HEK293 (cell line): ENCODE measurements at regions not wholly inside any gene's neighbourhood (a gene's known extent, or its start where the extent isn't known, plus 50 kb on each side); places are given as distances from the start of the nearest gene placed in this dataset.

Experiments used
- CTCF ChIA-PET: fragments of 350-600 bp; formaldehyde crosslinking; extraction: SDS; loops from one replicate; lab custom pipeline; 2021; ENCODE audit warnings: antibody characterized with exemption; lab: Yijun Ruan, JAX
- POLR2A ChIA-PET: fragments of 300-600 bp; formaldehyde crosslinking; extraction: SDS; loops from one replicate; lab custom pipeline; 2020; ENCODE audit warnings: antibody characterized with exemption, inconsistent platforms; lab: Yijun Ruan, JAX
- H3K27ac ChIP-seq: fragments of 200-500 bp; sonication (Bioruptor generic); 2 replicates; pipeline ENCODE4 v1.5.1; 2014; ENCODE audit warnings: low read depth, low read length, control low read depth, inconsistent platforms; ENCODE audit errors: extremely low read depth
- H3K36me3 ChIP-seq, 2 experiments: fragments of 200-500 bp in 1 of 2; sonication (Bioruptor generic) in 1 of 2; 1 replicate in 1 of 2; 2 replicates in 1 of 2; pipeline ENCODE4 v1.5.1; 2014 to 2017; ENCODE audit warnings: inconsistent platforms in 2 of 2, low read length in 2 of 2; ENCODE audit not compliant: control insufficient read depth in 2 of 2, insufficient read depth in 1 of 2
- H3K4me1 ChIP-seq: fragments of 200-500 bp; sonication (Bioruptor generic); 2 replicates; pipeline ENCODE4 v1.5.1; 2014; ENCODE audit warnings: mild to moderate bottlenecking, low read length, inconsistent platforms; ENCODE audit not compliant: control insufficient read depth, insufficient read depth
- H3K4me3 ChIP-seq: 2 replicates; pipeline ENCODE4 v1.5.1; 2011; ENCODE audit warnings: low read depth, mild to moderate bottlenecking, control low read depth, low read length, moderate library complexity
- H3K9me3 ChIP-seq: fragments of 200-500 bp; sonication (Bioruptor generic); 2 replicates; pipeline ENCODE4 v1.5.1; 2014; ENCODE audit warnings: low read depth, low read length, inconsistent platforms; ENCODE audit not compliant: control insufficient read depth, insufficient read depth
- EGR2 ChIP-seq: fragments of 450-650 bp; formaldehyde crosslinking; IDR thresholded peaks from 2 replicates; pipeline ENCODE4 v1.5.1; 2016; ENCODE audit warnings: low read depth, missing biosample characterization, missing genetic modification characterization
- KLF7 ChIP-seq: fragments of 450-650 bp; formaldehyde crosslinking; IDR thresholded peaks from 2 replicates; pipeline ENCODE4 v1.5.1; 2016; ENCODE audit warnings: missing biosample characterization, missing genetic modification characterization, borderline replicate concordance
- SP2 ChIP-seq: fragments of 450-650 bp; formaldehyde crosslinking; IDR thresholded peaks from 2 replicates; pipeline ENCODE4 v1.5.1; 2016; ENCODE audit warnings: missing biosample characterization, missing genetic modification characterization
- ZBTB1 ChIP-seq: fragments of 450-650 bp; formaldehyde crosslinking; IDR thresholded peaks from 2 replicates; pipeline ENCODE4 v1.5.1; 2016; ENCODE audit warnings: missing biosample characterization, missing genetic modification characterization
- ZBTB20 ChIP-seq: fragments of 450-650 bp; formaldehyde crosslinking; IDR thresholded peaks from 2 replicates; pipeline ENCODE4 v1.5.1; 2016; ENCODE audit warnings: missing biosample characterization, missing genetic modification characterization
- ZBTB21 ChIP-seq: fragments of 450-650 bp; formaldehyde crosslinking; IDR thresholded peaks from 2 replicates; pipeline ENCODE4 v1.5.1; 2017; ENCODE audit warnings: missing biosample characterization, missing genetic modification characterization
- ZNF10 ChIP-seq: fragments of 450-650 bp; formaldehyde crosslinking; IDR thresholded peaks from 2 replicates; pipeline ENCODE4 v1.5.1; 2017; ENCODE audit warnings: missing biosample characterization, missing genetic modification characterization
- ZNF416 ChIP-seq: fragments of 450-650 bp; formaldehyde crosslinking; IDR thresholded peaks from 2 replicates; pipeline ENCODE4 v1.5.1; 2016; ENCODE audit warnings: missing biosample characterization, missing genetic modification characterization
- ZNF529 ChIP-seq: fragments of 450-650 bp; formaldehyde crosslinking; IDR thresholded peaks from 2 replicates; pipeline ENCODE4 v1.5.1; 2017; ENCODE audit warnings: missing genetic modification characterization, missing biosample characterization; ENCODE audit not compliant: insufficient replicate concordance
- ZNF560 ChIP-seq: fragments of 450-650 bp; formaldehyde crosslinking; IDR thresholded peaks from 2 replicates; pipeline ENCODE4 v1.5.1; 2017; ENCODE audit warnings: missing biosample characterization, missing genetic modification characterization, borderline replicate concordance
- ZNF600 ChIP-seq: fragments of 450-650 bp; formaldehyde crosslinking; IDR thresholded peaks from 2 replicates; pipeline ENCODE4 v1.5.1; 2016; ENCODE audit warnings: missing biosample characterization, missing genetic modification characterization
- ZNF664 ChIP-seq: fragments of 450-650 bp; formaldehyde crosslinking; IDR thresholded peaks from 2 replicates; pipeline ENCODE4 v1.5.1; 2016; ENCODE audit warnings: missing biosample characterization, missing genetic modification characterization
- ZNF777 ChIP-seq: fragments of 450-650 bp; formaldehyde crosslinking; IDR thresholded peaks from 2 replicates; pipeline ENCODE4 v1.5.1; 2017; ENCODE audit warnings: missing biosample characterization, missing genetic modification characterization, borderline replicate concordance
- TF ChIP-seq, protein P1 (sequence below): fragments of 450-650 bp; formaldehyde crosslinking; IDR thresholded peaks from 2 replicates; pipeline ENCODE4 v1.5.1; 2017; ENCODE audit warnings: missing biosample characterization, missing genetic modification characterization
- TF ChIP-seq, protein P2 (sequence below): fragments of 450-650 bp; formaldehyde crosslinking; IDR thresholded peaks from 2 replicates; pipeline ENCODE4 v1.5.1; 2016; ENCODE audit warnings: missing biosample characterization, missing genetic modification characterization, low read depth
- TF ChIP-seq, protein P3 (sequence below): IDR thresholded peaks from 2 replicates; pipeline ENCODE4 v1.6.1; 2011; ENCODE audit warnings: mild to moderate bottlenecking, low read depth, low read length, borderline replicate concordance
- TF ChIP-seq, protein P4 (sequence below): fragments of 450-650 bp; formaldehyde crosslinking; conservative IDR thresholded peaks from 2 replicates; pipeline ENCODE4 v1.5.1; 2016; ENCODE audit warnings: low read depth, missing biosample characterization, missing genetic modification characterization

DNA sequence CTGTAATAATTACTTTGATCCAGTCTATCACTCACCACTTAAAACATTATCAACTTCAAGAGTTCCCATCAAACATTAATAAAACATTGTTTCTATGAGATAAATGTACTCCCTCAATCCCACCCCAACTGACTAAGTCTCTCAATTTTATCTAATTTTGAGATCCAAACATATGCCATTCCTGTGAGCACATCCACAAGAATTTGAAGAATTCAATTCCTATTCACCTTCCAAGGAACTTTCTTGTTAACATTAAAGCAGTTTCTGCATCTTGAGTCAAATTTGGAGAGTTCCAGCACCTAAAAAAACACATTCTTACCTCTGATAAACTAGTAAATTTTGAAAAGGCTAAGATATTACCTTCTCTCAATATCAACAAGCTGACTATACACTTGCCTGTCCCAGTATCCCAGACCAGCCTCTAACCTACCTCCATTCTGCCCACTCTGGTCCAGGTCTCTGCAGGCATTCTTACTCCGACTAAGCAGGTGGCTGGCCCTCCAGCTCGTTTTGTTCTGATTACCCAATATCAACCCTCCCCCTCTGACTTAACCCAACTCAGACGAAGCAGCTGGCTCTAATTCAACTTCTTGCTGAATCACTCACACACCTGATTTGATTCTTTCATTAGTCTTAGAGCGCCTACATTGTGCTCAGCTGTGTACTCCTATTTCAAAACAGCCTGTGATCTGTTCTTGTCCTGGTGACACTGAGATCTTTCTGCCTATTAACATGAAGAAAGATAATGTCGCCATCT, 275.2 kb downstream of the IPMK start:
- ChIA-PET POLR2A (no interaction called here), CTCF (interaction anchor here (0.7 kb wide), 1 partner anchor 335 kb away, joined by 4 read pairs; no protein-coding TSS in a partner anchor)
- TF ChIP-seq ZBTB21 (tag by site-specific recombination) (no peak), ZNF664 (tag by site-specific recombination) (no peak), ZNF529 (tag by site-specific recombination) (no peak), ZBTB1 (tag by site-specific recombination) (no peak), ZBTB20 (tag by site-specific recombination) (no peak), ZNF600 (no peak), ZNF416 (tag by site-specific recombination) (no peak), ZNF777 (tag by site-specific recombination) (no peak)
- TF ChIP-seq, protein P1, sequence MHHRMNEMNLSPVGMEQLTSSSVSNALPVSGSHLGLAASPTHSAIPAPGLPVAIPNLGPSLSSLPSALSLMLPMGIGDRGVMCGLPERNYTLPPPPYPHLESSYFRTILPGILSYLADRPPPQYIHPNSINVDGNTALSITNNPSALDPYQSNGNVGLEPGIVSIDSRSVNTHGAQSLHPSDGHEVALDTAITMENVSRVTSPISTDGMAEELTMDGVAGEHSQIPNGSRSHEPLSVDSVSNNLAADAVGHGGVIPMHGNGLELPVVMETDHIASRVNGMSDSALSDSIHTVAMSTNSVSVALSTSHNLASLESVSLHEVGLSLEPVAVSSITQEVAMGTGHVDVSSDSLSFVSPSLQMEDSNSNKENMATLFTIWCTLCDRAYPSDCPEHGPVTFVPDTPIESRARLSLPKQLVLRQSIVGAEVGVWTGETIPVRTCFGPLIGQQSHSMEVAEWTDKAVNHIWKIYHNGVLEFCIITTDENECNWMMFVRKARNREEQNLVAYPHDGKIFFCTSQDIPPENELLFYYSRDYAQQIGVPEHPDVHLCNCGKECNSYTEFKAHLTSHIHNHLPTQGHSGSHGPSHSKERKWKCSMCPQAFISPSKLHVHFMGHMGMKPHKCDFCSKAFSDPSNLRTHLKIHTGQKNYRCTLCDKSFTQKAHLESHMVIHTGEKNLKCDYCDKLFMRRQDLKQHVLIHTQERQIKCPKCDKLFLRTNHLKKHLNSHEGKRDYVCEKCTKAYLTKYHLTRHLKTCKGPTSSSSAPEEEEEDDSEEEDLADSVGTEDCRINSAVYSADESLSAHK: no peak
- TF ChIP-seq, protein P2, sequence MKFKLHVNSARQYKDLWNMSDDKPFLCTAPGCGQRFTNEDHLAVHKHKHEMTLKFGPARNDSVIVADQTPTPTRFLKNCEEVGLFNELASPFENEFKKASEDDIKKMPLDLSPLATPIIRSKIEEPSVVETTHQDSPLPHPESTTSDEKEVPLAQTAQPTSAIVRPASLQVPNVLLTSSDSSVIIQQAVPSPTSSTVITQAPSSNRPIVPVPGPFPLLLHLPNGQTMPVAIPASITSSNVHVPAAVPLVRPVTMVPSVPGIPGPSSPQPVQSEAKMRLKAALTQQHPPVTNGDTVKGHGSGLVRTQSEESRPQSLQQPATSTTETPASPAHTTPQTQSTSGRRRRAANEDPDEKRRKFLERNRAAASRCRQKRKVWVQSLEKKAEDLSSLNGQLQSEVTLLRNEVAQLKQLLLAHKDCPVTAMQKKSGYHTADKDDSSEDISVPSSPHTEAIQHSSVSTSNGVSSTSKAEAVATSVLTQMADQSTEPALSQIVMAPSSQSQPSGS: no peak
- TF ChIP-seq, protein P3, sequence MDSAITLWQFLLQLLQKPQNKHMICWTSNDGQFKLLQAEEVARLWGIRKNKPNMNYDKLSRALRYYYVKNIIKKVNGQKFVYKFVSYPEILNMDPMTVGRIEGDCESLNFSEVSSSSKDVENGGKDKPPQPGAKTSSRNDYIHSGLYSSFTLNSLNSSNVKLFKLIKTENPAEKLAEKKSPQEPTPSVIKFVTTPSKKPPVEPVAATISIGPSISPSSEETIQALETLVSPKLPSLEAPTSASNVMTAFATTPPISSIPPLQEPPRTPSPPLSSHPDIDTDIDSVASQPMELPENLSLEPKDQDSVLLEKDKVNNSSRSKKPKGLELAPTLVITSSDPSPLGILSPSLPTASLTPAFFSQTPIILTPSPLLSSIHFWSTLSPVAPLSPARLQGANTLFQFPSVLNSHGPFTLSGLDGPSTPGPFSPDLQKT: no peak
- Histone ChIP-seq H3K4me3 (no peak overlapping the region), H3K4me1 (no peaks in the 10 kb centered on the region), H3K27ac (no peak overlapping the region), H3K36me3 (no peaks in the 10 kb centered on the region), H3K9me3 (no peaks in the 10 kb centered on the region)

DNA sequence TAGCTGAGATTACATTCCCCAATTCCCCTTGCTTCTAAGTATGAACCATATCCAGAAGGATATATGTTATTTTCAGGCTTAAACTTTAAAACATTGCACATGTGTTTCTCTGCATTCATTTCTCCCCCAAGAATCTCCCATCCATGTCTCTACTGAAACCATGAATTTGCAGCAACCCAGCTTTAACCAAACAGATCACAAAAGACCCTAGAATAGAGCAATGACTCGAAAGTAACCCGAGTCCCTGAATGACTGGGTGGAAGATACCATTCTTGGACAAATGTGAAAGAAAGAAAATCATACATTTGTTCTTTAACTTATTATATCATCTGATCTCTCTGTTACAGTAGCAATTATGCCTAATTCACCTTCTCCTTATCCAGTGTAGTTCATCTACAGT, 278.7 kb downstream of the IPMK start:
- H3K9me3 ChIP-seq: no peaks in the 10 kb centered on the region
- no peaks in the 10 kb centered on the region for H3K4me1 ChIP-seq
- H3K36me3 ChIP-seq: no peaks in the 10 kb centered on the region
- H3K27ac ChIP-seq: no peak overlapping the region
- no peak overlapping the region for H3K4me3 ChIP-seq
- ChIA-PET CTCF (interaction anchor here (0.6 kb wide), 2 partner anchors 57 to 1012 kb away, joined by 3 read pairs; no protein-coding TSS in a partner anchor), POLR2A (no interaction called here)
- TF ChIP-seq KLF7 (tag by site-specific recombination) (no peak), SP2 (tag by site-specific recombination) (no peak), ZNF560 (tag by site-specific recombination) (no peak), ZNF10 (no peak), EGR2 (no peak)
- TF ChIP-seq, protein P4, sequence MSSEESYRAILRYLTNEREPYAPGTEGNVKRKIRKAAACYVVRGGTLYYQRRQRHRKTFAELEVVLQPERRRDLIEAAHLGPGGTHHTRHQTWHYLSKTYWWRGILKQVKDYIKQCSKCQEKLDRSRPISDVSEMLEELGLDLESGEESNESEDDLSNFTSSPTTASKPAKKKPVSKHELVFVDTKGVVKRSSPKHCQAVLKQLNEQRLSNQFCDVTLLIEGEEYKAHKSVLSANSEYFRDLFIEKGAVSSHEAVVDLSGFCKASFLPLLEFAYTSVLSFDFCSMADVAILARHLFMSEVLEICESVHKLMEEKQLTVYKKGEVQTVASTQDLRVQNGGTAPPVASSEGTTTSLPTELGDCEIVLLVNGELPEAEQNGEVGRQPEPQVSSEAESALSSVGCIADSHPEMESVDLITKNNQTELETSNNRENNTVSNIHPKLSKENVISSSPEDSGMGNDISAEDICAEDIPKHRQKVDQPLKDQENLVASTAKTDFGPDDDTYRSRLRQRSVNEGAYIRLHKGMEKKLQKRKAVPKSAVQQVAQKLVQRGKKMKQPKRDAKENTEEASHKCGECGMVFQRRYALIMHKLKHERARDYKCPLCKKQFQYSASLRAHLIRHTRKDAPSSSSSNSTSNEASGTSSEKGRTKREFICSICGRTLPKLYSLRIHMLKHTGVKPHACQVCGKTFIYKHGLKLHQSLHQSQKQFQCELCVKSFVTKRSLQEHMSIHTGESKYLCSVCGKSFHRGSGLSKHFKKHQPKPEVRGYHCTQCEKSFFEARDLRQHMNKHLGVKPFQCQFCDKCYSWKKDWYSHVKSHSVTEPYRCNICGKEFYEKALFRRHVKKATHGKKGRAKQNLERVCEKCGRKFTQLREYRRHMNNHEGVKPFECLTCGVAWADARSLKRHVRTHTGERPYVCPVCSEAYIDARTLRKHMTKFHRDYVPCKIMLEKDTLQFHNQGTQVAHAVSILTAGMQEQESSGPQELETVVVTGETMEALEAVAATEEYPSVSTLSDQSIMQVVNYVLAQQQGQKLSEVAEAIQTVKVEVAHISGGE (tag by site-specific recombination): no peak
